Endothelial cell of umbilical vein (primary cell): ENCODE measurements at regions not wholly inside any gene's neighbourhood (a gene's known extent, or its start where the extent isn't known, plus 50 kb on each side); places are given as distances from the start of the nearest gene placed in this dataset.

Source experiments
- BruUV-seq: library from RNA; stranded (reverse); fragments of 400-500 nt; replicated peaks from 2 replicates; lab custom pipeline; 2021; lab: Mats Ljungman, UMichigan
- CTCF ChIA-PET: fragments of 300-600, 350-600 bp; sonication (Branson Sonifier 250); formaldehyde crosslinking; loops from one replicate; lab custom pipeline; 2021; ENCODE audit warnings: antibody characterized with exemption, inconsistent platforms; lab: Charles Lee
- POLR2A ChIA-PET: fragments of 300-600, 350-600 bp; sonication (Branson Sonifier 250); formaldehyde crosslinking; loops from one replicate; lab custom pipeline; 2021; ENCODE audit warnings: antibody characterized with exemption, inconsistent platforms; lab: Charles Lee
- DNase-seq: peaks from one replicate; pipeline ENCODE4 v3.0.0-alpha.2; 2011; ENCODE audit warnings: low read depth, low spot score
- FAIRE-seq: peaks from 2 replicates; lab custom pipeline; 2011; peaks lifted over from hg19 to GRCh38; lab: Jason Lieb, UNC
- H2AFZ ChIP-seq: 2 replicates; pipeline ENCODE4 v1.6.0; 2012; ENCODE audit warnings: low read depth, low read length, control low read depth, inconsistent platforms
- H3K27ac ChIP-seq: 2 replicates; pipeline ENCODE4 v1.5.1; 2011; ENCODE audit warnings: low read depth, mild to moderate bottlenecking, control low read depth, low read length, moderate library complexity; ENCODE audit not compliant: insufficient read depth
- H3K27me3 ChIP-seq, 2 experiments: 2 replicates each; pipeline versions ENCODE4 v1.6.0 to v1.6.1; 2011; ENCODE audit warnings: low read length in 2 of 2, mixed read lengths in 1 of 2; ENCODE audit not compliant: control insufficient read depth in 2 of 2, insufficient read depth in 2 of 2
- H3K36me3 ChIP-seq, 2 experiments: 2 replicates in 1 of 2; 3 replicates in 1 of 2; pipeline ENCODE4 v1.5.1; 2011; ENCODE audit warnings: low read length in 2 of 2, mild to moderate bottlenecking in 1 of 2, moderate library complexity in 1 of 2; ENCODE audit not compliant: control insufficient read depth in 2 of 2, insufficient read depth in 2 of 2; ENCODE audit errors: extremely low read depth in 1 of 2
- H3K4me1 ChIP-seq: 3 replicates; pipeline ENCODE4 v1.5.1; 2011; ENCODE audit warnings: mild to moderate bottlenecking, low read length; ENCODE audit not compliant: control insufficient read depth, insufficient read depth; ENCODE audit errors: extremely low read depth
- H3K4me2 ChIP-seq: 2 replicates; pipeline ENCODE4 v1.6.1; 2011; ENCODE audit warnings: low read length, control low read depth, mixed read lengths; ENCODE audit not compliant: insufficient read depth
- H3K4me3 ChIP-seq, 3 experiments: fragments of 200-600 bp in 1 of 3; sonication (generic), shearing (Covaris generic) in 1 of 3; replicated peaks in 1 of 3; 2 replicates each; pipeline ENCODE4 v1.5.1; 2011 to 2016; ENCODE audit warnings: control low read depth in 3 of 3, low read length in 3 of 3, mild to moderate bottlenecking in 2 of 3, inconsistent platforms in 1 of 3, low read depth in 1 of 3, moderate library complexity in 1 of 3; ENCODE audit not compliant: insufficient read depth in 1 of 3
- H3K79me2 ChIP-seq: 2 replicates; pipeline ENCODE4 v1.6.0; 2012; ENCODE audit warnings: low read length, inconsistent platforms; ENCODE audit not compliant: control insufficient read depth, insufficient read depth
- H3K9ac ChIP-seq: replicated peaks from 2 replicates; pipeline ENCODE3; 2011; ENCODE audit warnings: low read length, control low read depth; ENCODE audit not compliant: insufficient read depth; ENCODE audit errors: extremely low read depth
- H3K9me1 ChIP-seq: replicated peaks from 3 replicates; pipeline ENCODE4 v1.6.0; 2011; ENCODE audit warnings: mild to moderate bottlenecking, low read length; ENCODE audit not compliant: control insufficient read depth, insufficient read depth; ENCODE audit errors: extremely low read depth
- H3K9me3 ChIP-seq: replicated peaks from 2 replicates; pipeline ENCODE4 v1.5.1; 2012; ENCODE audit warnings: low read length, inconsistent platforms; ENCODE audit not compliant: control insufficient read depth, insufficient read depth
- H4K20me1 ChIP-seq: replicated peaks from 2 replicates; pipeline ENCODE3; 2011; ENCODE audit warnings: mild to moderate bottlenecking, low read length; ENCODE audit not compliant: control insufficient read depth, insufficient read depth; ENCODE audit errors: extremely low read depth
- EZH2 ChIP-seq: IDR thresholded peaks from 2 replicates; pipeline ENCODE4 v1.6.1; 2012; ENCODE audit warnings: borderline replicate concordance, low read depth, mild to moderate bottlenecking, moderate library complexity, low read length, inconsistent platforms; ENCODE audit not compliant: severe bottlenecking
- FOS ChIP-seq: IDR thresholded peaks from 2 replicates; pipeline ENCODE4 v1.6.1; 2011; ENCODE audit warnings: mild to moderate bottlenecking, low read length, moderate library complexity, borderline replicate concordance; ENCODE audit not compliant: insufficient read depth
- GATA2 ChIP-seq: IDR thresholded peaks from 2 replicates; pipeline ENCODE4 v1.7.0; 2011; ENCODE audit warnings: low read depth, mild to moderate bottlenecking, moderate library complexity, mixed read lengths, low read length; ENCODE audit not compliant: insufficient read length, insufficient read depth
- JUN ChIP-seq: IDR thresholded peaks from 2 replicates; pipeline ENCODE4 v1.6.1; 2011; ENCODE audit warnings: borderline replicate concordance, low read depth; ENCODE audit not compliant: insufficient read length, insufficient read depth
- MAX ChIP-seq: IDR thresholded peaks from 2 replicates; pipeline ENCODE4 v1.6.1; 2011; ENCODE audit not compliant: insufficient read depth, insufficient read length
- MYC ChIP-seq: IDR thresholded peaks from one replicate; pipeline ENCODE4 v1.6.1; 2011; ENCODE audit warnings: mild to moderate bottlenecking, low read depth, low read length
- POLR2A ChIP-seq: IDR thresholded peaks from 2 replicates; pipeline ENCODE4 v1.6.1; 2012; ENCODE audit warnings: low read depth, mild to moderate bottlenecking, control low read depth, low read length
- POLR2AphosphoS5 ChIP-seq: IDR thresholded peaks from 2 replicates; pipeline ENCODE4 v1.6.1; 2012; ENCODE audit warnings: low read depth, mild to moderate bottlenecking, control low read depth, low read length, moderate library complexity; ENCODE audit not compliant: insufficient read depth
- dilution Hi-C: fragments of 300-500 bp; cut with MboI; formaldehyde crosslinking; loops from one replicate; pipeline ENCODE4 v1.15.0; 2019; ENCODE audit warnings: low sequenced_read_pairs; ENCODE audit not compliant: extremely low pct_ligation_motif_present
- intact Hi-C: fragments of 100-400 bp; cut with micrococcal nuclease; formaldehyde crosslinking; loops from one replicate; pipeline ENCODE4 v1.10.0; 2022
- TF ChIP-seq, protein P1 (sequence below), 2 donors: IDR thresholded peaks; 1 replicate in 1 of 2; 2 replicates in 1 of 2; pipeline ENCODE4 v1.5.1; 2011; ENCODE audit warnings: low read length in 2 of 2, mild to moderate bottlenecking in 2 of 2, moderate library complexity in 2 of 2, control low read depth in 1 of 2, inconsistent platforms in 1 of 2, low read depth in 1 of 2; ENCODE audit not compliant: insufficient read depth in 1 of 2; ENCODE audit errors: extremely low read depth in 1 of 2

DNA sequence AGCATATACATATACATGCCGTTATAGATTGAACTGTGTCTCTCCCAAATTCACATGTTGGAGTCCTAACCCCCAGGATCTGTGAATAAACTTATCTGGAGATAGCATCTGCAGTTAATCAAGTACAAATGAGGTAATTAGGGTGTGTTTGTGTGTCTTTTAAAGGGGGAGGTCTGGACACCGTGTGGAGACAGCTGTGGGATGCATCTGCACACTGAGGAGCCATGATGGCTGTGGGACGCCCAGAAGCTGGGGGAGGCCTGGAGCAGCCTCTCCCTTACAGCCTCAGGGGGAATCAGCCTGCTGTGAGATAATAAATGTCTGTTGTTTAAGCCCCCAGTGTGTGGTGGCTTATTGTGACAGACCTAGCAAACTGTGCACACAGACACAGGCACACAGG is 51.8 kb upstream of the COL18A1 start:
- ChIA-PET CTCF (no interaction called here), POLR2A (no interaction called here)
- Histone ChIP-seq H3K9me1 (no peaks in the 10 kb centered on the region), H3K4me1 (peaks cover 5% of the 10 kb centered on the region), H3K36me3 (no peaks in the 10 kb centered on the region), H3K27ac (no peak overlapping the region), H3K4me3 (no peak overlapping the region), H3K4me2 (no peak overlapping the region), H3K9ac (no peak overlapping the region), H3K79me2 (no peaks in the 10 kb centered on the region), H4K20me1 (no peaks in the 10 kb centered on the region), H3K27me3 (no peaks in the 10 kb centered on the region), H2AFZ (no peak overlapping the region), H3K9me3 (no peaks in the 10 kb centered on the region)
- intact Hi-C loops, result no loop called here
- FAIRE-seq (no peak), DNase-seq (no peak)
- dilution Hi-C loops, result no loop called here
- TF ChIP-seq POLR2AphosphoS5 (no peak), JUN (no peak), MAX (no peak), FOS (no peak), GATA2 (no peak), EZH2 (no peak), MYC (no peak), POLR2A (no peak)
- TF ChIP-seq, protein P1, sequence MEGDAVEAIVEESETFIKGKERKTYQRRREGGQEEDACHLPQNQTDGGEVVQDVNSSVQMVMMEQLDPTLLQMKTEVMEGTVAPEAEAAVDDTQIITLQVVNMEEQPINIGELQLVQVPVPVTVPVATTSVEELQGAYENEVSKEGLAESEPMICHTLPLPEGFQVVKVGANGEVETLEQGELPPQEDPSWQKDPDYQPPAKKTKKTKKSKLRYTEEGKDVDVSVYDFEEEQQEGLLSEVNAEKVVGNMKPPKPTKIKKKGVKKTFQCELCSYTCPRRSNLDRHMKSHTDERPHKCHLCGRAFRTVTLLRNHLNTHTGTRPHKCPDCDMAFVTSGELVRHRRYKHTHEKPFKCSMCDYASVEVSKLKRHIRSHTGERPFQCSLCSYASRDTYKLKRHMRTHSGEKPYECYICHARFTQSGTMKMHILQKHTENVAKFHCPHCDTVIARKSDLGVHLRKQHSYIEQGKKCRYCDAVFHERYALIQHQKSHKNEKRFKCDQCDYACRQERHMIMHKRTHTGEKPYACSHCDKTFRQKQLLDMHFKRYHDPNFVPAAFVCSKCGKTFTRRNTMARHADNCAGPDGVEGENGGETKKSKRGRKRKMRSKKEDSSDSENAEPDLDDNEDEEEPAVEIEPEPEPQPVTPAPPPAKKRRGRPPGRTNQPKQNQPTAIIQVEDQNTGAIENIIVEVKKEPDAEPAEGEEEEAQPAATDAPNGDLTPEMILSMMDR (IDR thresholded peaks at IDR 0.05; ENCODE audit: extremely low read depth in 1 of 2, insufficient read depth in 1 of 2, low read depth in 1 of 2, low read length in 2 of 2), result no peak
- no TSS peak for BruUV-seq
